Transverse colon (tissue), 1 donor: ENCODE measurements at regions not wholly inside any gene's neighbourhood (a gene's known extent, or its start where the extent isn't known, plus 50 kb on each side); places are given as distances from the start of the nearest gene placed in this dataset.

Experiments used
- EP300 ChIP-seq: sonication (generic); formaldehyde crosslinking; IDR thresholded peaks from one replicate; pipeline ENCODE4 v1.6.1; 2017; ENCODE audit warnings: antibody characterized with exemption, low read depth
- POLR2A ChIP-seq: fragments of 450-650 bp; IDR thresholded peaks from one replicate; pipeline ENCODE4 v1.6.1; 2016; ENCODE audit warnings: antibody characterized with exemption, mild to moderate bottlenecking, moderate library complexity

DNA sequence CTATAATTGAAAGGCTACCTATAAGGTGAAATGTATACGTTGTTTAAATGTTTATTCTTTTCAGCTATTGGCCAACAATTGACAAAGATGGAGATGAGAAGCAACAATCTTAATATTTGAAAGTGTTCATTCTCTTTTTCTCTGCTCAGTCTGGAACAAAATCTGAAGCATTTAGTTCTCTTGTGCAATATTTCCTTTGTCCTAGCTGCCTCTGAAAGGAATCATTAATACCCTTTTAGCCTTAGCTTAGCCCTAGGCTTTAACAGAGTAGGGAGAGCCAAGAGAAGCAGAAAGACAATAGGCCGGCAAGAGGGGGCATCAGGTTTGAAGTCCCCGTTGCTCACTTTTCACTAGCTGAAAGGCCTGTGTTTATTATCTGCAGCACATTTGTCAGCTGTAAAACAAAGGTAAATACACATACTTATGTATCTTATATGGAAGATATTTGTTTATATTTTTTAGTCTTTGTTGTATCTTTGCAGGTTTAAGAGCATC, 422.5 kb upstream of the SEMA6D start:
- TF ChIP-seq POLR2A (no peak), EP300 (no peak)
